ENCODE measurements at regions not wholly inside any gene's neighbourhood (a gene's known extent, or its start where the extent isn't known, plus 50 kb on each side); places are given as distances from the start of the nearest gene placed in this dataset.
"Not testable (repeated sequence)": the region's sequence is repeated elsewhere in the genome, so short reads cannot be mapped to it uniquely, and the experiment has no call there.

DNA sequence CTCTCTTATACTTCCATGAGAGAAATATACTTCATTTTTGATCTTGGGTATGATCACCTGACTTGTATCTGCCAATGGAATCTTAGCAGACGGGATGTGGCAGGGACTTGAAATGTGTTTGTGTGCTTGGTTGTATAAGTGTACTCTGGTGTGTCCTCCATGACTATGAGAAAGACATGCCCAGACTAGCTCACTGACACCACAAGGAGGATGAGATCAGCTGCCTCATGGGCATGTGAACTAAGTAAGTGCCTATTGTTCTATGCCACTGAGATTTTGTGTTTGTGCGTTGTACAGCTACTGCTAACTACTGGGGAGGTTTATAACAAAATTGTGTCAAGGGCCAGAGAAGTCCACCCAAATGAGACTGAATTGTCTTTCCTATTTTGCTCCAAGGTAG is 402.2 kb upstream of the SALL1 start:
- DNase-seq (ENCODE audit: low read depth in 1 of 2, low spot score in 1 of 2): no peak

DNA sequence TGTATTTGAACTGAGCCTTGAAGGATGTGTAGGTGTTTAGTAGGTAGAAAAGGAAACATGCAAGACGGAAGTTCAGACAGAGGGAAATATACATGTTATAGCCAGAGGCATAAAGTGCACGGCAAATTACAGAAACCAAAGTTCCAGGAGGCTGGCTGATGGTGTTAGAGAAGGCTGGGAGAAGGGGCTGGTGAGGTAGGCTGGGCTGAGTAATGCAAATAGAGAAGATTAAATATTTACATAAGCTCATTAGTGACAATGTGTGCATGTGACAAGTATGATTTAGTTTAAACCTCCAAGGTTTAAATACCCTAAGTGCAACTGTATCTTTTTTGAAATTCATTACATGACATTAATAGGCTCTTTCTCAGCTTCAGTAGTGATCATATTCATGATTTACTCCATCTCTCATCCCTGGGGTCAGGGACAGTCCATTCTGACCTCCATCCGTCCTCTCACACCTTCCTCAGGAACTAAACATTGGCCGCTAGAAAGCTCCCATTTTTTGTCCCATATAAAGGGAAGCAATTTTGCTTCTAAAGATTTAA is 399.8 kb upstream of the SALL1 start:
- no peak for DNase-seq (ENCODE audit: low read depth in 1 of 2, low spot score in 1 of 2)

DNA sequence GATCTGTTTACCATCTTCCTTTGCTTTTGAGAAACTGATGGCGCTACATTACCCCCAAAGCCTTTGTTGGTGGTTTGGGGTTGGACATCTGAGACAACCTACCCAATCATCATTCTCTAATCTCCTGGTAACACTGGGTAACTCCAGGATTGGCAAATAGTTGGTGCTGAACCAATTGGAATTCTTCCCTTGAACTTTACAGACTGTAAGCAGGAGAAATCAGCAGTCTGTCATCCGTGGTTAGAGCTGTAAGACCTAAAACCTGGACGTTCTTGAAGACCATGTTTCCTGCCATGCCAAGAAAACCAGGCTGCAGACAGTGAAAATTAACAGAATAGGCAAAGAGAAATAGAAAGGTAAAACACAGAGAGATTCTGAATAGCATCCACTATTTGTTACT is 398.8 kb upstream of the SALL1 start:
- DNase-seq (ENCODE audit: low read depth in 1 of 2, low spot score in 1 of 2): no peak

DNA sequence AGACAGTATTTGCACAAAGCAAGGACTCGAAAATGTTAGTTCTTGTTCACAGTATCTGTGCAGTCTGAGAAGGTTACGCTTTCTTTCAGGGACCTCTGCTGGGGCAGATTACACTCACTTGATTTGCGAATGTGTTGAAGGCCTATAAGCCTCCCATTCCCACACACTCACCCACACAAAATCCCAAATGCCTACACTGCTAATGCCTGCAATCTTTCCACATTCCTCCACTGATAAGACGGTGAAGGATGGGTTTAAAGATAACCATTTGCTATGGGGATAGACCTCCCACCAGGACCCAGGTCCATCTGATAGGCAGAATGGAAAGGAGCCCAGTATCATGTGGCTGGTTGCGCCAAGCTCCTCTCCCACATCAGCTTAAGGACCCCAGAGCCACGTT is 394.9 kb upstream of the SALL1 start:
- no peak for DNase-seq (ENCODE audit: low read depth in 1 of 2, low spot score in 1 of 2)

DNA sequence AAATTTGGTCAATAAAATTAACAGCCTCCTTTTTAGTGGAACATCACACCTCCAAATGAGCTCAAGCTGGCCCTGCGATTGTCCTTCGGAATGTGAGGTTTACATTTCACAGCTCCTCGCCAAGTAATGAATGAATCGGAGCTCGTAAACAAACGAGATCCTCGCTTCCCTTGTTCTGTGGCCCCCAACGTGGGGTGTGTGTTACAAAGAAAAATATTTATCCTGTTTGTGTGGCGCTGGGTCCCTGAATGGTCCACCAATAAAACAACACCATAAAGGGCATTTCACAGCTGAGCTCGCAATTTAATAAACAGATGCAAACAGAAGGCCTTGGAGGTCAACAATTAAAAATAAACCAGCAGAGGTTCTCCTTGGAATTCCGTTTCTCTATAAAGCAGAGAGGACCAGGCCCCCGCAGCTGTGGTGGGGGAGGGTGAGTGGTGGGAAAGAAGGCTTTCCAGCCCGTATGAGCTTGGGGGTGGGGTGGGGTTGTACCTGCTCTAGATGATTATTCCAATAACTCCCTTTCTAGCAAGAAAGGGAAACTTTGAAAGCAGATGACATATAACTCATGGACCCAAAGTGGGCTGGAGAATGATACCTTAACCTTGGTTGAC is 393.9 kb upstream of the SALL1 start:
- no peak for DNase-seq (ENCODE audit: low read depth in 1 of 2, low spot score in 1 of 2)

DNA sequence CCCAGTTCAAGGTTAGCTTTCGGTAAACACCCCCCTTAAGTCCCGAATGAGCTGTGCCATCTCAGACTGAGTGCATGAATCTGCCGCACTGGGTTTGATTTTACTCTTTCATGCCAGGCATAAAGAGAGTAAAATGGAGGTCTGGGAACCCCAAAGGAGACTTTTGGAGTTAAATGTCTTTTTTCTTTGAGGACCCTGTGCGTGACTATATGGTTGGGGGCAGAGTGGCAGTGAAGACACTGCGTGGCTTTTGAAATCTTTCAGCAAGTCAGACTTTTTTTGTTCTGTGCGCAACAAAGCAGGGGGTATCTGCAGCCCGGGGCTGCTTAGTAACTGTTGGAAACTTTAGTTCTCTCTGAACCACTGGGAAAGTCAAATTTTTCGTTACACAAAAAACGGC is 392.9 kb upstream of the SALL1 start:
- DNase-seq (ENCODE audit: low read depth in 1 of 2, low spot score in 1 of 2): no peak

DNA sequence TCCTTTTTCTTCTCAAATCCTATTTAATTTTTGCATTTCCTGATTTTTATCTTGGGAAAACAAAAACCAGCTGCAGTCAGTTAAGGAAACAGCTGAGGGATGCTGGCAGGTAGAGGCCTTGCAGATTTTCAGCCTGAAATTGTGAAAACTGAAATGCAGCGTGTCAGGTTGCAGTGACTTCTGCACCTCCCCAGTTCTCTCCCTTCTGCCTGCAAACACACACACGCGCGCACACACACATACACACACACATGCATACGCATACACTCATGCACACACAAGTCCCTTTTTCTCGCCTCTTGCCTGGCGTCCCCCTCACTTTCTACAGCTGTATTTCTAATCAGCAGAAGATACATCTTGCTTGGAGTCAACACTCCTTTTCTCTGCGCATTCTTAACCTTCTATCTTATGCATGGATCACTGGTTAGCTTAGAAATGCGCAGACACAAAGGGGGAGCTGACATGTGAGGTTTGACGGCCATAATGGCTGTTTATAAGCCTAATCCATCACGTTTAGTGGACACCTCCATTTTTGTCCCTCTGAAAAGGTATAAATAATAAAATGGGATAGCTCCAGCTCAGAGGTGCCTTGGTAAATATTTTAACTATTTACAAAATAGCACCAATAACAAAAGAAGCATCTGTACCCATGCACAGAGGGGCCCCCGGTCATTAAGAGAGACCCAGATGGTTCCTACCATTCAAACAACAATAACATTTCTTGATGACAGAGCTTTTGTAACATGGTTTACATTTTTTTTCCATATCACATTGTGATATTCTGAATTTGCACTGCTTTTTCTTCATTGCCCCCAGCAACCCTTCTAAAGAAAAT is 392.1 kb upstream of the SALL1 start:
- DNase-seq (ENCODE audit: low read depth in 1 of 2, low spot score in 1 of 2): no peak

DNA sequence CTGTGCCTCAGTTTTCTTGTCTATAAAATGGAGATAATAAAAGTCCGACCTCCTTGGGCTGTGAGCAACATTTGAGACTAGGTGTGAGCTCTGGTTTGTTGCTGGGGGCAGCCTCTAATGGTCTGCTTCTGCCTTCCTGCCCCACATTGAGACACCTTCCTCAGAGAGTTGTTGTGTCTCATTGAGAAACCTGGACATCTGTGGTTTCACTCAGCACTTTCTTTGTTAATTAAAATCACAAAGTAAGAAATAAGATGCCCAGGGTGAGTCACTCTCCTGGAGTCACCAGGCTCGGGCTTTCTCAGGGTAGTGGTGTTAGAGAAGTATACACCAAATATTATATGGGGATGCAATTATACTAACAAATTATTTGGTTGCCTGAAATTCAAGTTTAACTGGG is 389.2 kb upstream of the SALL1 start:
- DNase-seq (ENCODE audit: low read depth in 1 of 2, low spot score in 1 of 2): no peak

DNA sequence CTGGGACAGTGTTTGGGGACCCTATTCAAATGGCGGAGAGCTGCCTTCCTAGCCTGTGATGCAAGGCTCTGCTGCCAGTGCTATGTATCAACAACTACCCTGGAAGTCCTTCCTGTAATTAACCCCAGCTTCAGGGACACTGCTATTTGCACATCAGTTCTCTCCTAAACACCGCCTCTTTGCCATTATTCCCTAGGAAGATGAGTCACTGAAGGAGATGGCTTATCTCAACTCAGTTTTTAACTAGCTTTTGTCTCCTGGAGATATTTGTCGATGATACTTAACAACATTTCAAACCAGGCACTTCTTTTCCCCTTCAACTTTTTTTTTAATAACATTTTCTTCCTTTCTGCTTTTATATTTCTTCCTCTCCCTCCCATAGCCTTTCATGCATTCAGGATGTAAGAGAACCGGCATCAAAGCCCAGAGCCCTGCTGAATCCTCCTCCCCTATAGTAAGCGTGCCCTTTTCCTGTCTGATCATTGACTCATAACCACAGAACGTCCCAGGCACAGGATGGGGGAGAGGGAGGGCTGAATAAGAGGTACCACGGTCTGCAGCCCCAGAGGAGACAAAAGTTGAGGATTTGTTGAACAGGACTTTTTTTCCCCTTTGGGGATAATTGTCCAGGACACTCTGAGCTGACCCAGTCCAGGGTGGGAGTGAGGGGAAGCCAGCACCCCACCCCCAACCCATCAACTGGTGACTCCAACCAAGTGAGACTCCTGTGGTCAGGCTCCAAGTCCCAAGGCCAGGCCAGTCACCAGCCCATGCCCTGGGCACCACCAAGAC is 387.8 kb upstream of the SALL1 start:
- no peak for DNase-seq (ENCODE audit: low read depth in 1 of 2, low spot score in 1 of 2)

DNA sequence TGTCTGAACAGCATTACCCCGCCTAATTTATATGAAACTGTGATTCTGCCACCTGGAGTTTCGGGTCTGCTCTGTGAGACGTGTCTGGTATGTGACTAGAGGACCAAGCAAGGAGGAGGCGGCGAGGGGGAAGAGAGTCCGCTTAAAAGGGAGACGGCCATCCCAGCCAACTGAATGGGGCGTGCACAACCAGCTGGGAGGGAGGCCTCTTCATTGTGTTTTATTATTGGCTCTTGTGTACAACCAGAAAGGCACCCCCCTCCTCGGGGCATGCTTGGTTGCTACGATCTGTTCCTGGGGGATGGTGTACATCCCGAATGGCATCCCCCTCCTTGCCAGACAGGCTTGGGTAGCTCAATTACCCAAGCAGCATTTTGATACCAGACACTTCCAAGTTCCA is 384.5 kb upstream of the SALL1 start:
- no peak for DNase-seq (ENCODE audit: low read depth in 1 of 2, low spot score in 1 of 2)

DNA sequence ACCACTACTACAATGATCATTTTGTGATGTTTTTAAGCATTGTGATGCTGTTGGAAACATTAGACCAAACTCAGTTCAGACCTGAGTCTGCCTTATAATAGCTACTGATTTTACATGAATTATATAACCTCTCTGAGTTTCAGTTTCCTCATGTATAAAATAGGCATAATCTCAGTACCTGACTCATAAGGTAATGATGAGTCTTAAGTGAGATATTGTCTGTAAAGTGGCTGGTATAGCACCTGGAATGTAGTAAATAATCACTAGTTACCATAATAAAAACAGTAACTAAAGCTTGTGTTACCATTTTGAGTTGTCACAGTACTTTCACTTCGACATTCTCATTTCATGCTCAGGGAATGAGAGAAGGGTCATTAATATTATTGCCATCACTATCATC is 381.5 kb upstream of the SALL1 start:
- no peak for DNase-seq (ENCODE audit: low read depth in 1 of 2, low spot score in 1 of 2)

DNA sequence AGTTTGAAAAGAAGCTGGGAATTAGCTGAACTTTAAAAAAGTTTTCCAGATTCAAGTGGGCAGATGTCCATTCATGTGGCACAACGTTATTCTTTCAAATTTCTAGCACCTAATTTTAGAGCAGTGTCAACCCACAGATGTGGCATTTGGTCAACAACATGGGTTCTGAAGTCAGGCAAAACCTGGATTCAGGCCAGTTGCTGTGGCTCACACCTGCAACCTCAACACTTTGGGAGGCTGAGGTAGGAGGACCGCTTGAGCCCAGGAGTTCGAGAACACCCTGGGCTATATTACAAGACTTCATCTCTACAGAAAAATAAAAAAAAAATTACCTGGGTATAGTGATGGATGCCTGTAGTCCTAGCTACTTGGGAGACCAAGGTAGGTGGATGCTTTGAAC is 380.2 kb upstream of the SALL1 start:
- no peak for DNase-seq (ENCODE audit: low read depth in 1 of 2, low spot score in 1 of 2)

DNA sequence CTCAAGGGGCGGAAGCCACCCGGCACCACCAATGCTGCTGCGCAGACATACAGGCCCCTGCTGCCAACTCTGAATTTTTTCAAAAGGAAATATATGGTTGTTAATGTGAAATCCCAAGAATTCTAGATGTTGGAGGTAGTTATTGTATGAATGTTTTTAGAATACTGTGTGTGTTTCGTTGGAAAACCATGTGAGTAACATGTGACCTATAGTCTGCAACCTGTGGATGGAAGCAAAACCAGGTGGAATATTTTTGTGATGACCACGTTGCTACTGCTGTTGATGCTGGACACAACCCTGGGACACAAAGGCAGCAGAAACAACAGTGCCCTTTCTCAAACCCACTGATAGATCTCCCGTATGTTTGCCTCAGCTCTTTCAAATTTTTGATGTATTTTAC is 376.3 kb upstream of the SALL1 start:
- DNase-seq (ENCODE audit: low read depth in 1 of 2, low spot score in 1 of 2): no peak

DNA sequence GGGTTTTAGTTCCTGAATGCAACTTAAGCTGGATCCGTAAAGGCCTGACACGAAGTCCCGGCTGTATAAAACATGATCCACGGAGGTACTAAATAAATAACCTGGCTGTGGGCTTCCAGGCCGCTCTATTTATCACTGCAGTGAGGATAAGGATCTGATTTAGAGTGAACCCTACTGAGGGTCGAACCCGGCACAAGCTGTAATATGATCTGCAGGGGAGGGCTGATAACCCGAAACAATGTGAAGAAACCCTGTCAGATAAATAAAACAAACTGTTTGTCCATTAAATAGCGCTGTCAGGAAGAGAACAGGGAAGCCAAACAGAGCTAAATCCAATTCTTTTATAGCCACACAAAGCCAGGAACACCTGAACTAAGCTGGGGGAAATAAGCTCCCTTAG is 375.6 kb upstream of the SALL1 start:
- no peak for DNase-seq (ENCODE audit: low read depth in 1 of 2, low spot score in 1 of 2)

DNA sequence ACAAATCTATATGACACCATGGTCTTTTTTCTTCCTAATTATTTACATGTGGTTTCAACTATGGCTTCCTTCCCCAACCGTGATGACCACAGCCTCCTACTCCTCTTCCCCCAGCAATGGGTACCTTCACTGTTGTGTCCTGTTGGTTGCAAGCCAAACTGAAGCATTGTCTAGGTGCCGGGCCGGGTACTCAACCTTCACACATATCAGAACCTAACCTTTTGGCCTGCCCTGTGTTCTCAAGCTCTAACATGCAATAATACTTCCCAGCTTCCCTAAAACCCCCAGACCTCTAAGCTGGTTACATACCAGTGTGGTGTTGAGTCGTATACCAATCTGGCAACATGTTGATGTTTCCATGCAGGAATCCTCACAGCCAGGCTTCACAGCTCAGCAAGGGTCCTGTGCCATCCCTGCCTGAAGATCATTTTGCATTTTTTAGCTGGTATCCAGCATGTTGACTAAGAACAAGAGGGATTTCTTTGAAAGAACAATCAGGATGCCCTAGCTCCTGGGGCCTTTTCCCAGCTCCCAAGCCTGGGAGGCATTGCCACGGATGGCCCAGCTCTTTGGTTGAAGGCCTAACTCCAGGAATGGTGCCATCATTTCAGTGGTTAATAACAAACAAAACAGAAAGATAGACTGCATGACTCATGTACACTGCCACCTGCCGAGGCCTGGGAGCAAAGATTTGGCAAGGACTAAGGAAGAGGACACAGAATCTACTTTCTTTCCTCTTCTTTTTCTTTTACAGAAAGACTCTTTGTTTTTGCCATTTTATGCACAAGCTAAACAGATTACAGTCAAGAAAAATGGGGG is 373.7 kb upstream of the SALL1 start:
- no peak for DNase-seq (ENCODE audit: low read depth in 1 of 2, low spot score in 1 of 2)

DNA sequence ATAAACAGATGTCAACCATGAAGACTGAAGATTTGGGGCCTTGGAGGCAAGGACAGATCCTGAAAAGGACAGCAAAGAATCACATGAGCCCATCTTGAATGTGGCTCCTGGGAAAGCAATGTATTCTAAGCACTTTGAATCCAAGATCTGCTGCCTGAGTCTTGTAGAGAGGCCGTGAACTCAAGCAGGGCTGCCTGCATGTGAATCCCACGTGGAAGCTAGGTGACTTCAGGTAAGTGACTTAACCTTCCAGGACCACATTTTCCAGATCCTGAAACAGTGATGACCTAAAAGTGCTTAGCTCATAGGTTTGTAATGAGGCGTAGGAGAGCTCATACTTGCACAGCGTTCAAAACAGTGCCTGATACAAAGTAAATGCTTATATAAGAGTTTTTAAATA is 373.0 kb upstream of the SALL1 start:
- DNase-seq (ENCODE audit: low read depth in 1 of 2, low spot score in 1 of 2): no peak

DNA sequence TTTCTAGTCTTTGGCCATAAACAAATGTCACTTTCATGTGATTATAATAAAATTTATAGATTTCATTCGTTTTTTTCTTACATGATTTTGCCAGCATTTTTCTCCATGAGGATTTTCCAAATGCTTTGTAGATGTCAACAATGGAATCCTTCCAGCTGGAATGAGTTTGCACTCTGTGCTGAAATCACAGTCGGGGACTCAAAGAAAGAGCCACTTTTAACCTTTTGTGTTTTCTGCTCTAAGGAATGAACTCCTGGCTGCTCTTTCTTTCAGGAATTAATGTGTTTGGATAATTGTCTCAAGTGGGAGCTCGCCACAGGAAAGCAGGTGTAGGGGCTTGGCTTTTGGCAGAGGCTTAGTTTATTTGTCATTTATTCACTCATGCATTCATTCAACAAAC is 372.3 kb upstream of the SALL1 start:
- DNase-seq (ENCODE audit: low read depth in 1 of 2, low spot score in 1 of 2): no peak

DNA sequence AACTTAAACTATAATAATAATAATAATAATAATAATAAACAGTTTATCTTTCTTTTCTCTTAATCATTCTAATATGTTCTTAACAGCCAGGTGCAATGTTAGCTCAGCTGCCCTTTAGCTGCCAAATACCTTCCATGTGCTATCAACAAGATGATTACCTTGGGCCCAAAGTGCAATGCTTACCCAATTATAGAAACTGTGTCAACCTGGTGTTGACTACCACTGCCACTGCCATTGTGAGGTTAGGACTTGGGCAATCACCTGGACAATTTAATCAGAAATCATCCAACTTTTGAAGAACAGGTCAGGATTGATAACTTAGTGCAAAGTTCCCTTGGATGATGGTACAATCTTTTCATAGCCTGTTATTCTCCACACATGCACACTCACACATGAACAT is 371.8 kb upstream of the SALL1 start:
- DNase-seq (ENCODE audit: low read depth in 1 of 2, low spot score in 1 of 2): no peak

DNA sequence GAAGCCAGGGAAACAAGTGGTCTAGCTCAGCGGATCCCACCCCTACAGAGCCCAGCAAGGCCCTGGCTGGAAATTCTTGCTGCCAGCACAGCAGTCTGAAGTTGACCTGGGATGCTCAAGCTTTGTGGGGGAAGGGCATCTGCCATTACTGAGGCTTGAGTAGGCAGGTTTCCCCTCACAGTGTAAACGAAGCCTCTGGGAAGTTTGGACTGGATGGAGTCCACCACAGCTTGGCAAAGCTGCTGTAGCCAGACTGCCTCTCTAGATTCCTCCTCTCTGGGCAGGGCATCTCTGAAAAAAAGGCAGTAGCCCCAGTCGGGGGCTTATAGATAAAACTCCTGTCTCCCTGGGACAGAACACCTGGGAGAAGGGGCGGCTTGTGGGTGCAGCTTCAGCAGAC is 365.9 kb upstream of the SALL1 start:
- not testable (repeated sequence) for DNase-seq (ENCODE audit: low read depth in 1 of 2, low spot score in 1 of 2)

DNA sequence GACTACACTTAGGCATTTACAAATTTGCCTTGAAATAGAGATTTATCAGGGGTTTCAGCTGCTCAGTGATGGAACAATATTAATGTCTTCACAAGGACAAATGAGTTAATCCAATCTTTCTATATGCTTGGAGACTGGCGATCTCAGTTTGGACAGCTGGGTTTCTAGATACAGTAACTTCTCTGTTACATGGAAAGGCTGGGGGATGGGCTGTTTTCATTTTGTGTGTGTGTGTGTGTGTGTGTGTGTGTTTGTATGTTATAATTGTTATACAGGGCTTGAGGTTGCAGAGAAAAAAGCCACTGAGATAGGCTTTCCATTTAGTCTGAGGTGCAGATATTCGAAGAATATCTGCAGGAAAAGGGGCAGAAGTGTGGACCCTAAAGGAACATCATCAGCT is 359.3 kb upstream of the SALL1 start:
- DNase-seq (ENCODE audit: low read depth in 1 of 2, low spot score in 1 of 2): no peak

DNA sequence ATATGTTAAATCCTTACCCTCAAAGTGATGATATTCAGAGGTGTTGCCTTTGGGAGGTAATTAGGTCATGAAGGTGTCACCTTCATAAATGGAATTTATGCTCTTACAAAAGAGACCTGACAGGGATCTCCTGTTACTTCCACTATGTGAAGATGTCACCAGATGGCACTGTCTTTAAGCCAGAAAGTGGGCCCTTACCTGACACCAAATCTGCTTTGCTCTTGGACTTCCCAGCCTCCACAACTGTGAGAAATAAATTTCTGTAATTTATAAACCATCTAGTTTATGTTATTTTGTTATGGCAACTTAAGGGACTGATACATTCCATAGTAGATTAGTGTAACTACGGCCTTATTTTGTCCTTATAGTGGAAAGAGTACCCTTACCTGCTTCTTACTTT is 358.3 kb upstream of the SALL1 start:
- DNase-seq (ENCODE audit: low read depth in 1 of 2, low spot score in 1 of 2): no peak
